ENCODE measurements at regions not wholly inside any gene's neighbourhood (a gene's known extent, or its start where the extent isn't known, plus 50 kb on each side); places are given as distances from the start of the nearest gene placed in this dataset.

DNA sequence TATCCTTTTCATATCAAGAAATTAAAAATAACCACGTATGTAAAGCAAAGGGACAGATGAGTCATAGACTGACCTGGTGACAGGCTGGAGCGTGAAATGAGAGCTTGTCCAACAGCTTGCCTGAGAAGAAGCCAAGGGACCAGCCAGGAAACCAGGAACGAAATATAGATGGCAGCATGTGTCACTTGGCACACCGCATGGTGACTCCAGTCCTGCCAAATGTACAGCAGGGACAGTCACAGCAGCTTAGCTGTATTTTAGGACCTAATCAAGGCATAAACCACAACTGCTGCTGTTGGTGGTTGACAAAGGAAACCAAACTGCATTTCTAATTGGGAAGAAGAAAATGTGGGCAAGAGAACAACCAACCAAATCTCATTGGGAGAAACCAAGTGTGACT, 755.0 kb downstream of the TFAP2A start:
- TF ChIP-seq, protein P1, sequence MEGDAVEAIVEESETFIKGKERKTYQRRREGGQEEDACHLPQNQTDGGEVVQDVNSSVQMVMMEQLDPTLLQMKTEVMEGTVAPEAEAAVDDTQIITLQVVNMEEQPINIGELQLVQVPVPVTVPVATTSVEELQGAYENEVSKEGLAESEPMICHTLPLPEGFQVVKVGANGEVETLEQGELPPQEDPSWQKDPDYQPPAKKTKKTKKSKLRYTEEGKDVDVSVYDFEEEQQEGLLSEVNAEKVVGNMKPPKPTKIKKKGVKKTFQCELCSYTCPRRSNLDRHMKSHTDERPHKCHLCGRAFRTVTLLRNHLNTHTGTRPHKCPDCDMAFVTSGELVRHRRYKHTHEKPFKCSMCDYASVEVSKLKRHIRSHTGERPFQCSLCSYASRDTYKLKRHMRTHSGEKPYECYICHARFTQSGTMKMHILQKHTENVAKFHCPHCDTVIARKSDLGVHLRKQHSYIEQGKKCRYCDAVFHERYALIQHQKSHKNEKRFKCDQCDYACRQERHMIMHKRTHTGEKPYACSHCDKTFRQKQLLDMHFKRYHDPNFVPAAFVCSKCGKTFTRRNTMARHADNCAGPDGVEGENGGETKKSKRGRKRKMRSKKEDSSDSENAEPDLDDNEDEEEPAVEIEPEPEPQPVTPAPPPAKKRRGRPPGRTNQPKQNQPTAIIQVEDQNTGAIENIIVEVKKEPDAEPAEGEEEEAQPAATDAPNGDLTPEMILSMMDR (IDR thresholded peaks at IDR 0.05; ENCODE audit: low read depth, low read length, missing input control) = no peak
- TF ChIP-seq GABPA (IDR thresholded peaks at IDR 0.05 in 1 of 2, conservative IDR thresholded peaks at IDR 0.05 in 1 of 2) = no peak
- TF ChIP-seq YY1 (IDR thresholded peaks at IDR 0.05) = no peak
- TF ChIP-seq RXRA (IDR thresholded peaks at IDR 0.05) = no peak
- TF ChIP-seq, protein P2, sequence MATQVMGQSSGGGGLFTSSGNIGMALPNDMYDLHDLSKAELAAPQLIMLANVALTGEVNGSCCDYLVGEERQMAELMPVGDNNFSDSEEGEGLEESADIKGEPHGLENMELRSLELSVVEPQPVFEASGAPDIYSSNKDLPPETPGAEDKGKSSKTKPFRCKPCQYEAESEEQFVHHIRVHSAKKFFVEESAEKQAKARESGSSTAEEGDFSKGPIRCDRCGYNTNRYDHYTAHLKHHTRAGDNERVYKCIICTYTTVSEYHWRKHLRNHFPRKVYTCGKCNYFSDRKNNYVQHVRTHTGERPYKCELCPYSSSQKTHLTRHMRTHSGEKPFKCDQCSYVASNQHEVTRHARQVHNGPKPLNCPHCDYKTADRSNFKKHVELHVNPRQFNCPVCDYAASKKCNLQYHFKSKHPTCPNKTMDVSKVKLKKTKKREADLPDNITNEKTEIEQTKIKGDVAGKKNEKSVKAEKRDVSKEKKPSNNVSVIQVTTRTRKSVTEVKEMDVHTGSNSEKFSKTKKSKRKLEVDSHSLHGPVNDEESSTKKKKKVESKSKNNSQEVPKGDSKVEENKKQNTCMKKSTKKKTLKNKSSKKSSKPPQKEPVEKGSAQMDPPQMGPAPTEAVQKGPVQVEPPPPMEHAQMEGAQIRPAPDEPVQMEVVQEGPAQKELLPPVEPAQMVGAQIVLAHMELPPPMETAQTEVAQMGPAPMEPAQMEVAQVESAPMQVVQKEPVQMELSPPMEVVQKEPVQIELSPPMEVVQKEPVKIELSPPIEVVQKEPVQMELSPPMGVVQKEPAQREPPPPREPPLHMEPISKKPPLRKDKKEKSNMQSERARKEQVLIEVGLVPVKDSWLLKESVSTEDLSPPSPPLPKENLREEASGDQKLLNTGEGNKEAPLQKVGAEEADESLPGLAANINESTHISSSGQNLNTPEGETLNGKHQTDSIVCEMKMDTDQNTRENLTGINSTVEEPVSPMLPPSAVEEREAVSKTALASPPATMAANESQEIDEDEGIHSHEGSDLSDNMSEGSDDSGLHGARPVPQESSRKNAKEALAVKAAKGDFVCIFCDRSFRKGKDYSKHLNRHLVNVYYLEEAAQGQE (IDR thresholded peaks at IDR 0.05) = no peak
- TF ChIP-seq, protein P3, sequence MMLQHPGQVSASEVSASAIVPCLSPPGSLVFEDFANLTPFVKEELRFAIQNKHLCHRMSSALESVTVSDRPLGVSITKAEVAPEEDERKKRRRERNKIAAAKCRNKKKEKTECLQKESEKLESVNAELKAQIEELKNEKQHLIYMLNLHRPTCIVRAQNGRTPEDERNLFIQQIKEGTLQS (IDR thresholded peaks at IDR 0.05) = no peak
- TF ChIP-seq SP1 (IDR thresholded peaks at IDR 0.05) = no peak
- TF ChIP-seq FOXA1 (IDR thresholded peaks at IDR 0.05) = no peak
- no peak for TF ChIP-seq JUND (IDR thresholded peaks at IDR 0.05)
- no peak for TF ChIP-seq HNF4G (IDR thresholded peaks at IDR 0.05)
- no peak for TF ChIP-seq RAD21 (IDR thresholded peaks at IDR 0.05)

All from liver (tissue), 3 donors.